Skin of body (tissue), 1 donor: ENCODE measurements at regions not wholly inside any gene's neighbourhood (a gene's known extent, or its start where the extent isn't known, plus 50 kb on each side); places are given as distances from the start of the nearest gene placed in this dataset.
"Not testable (repeated sequence)": the region's sequence is repeated elsewhere in the genome, so short reads cannot be mapped to it uniquely, and the experiment has no call there.

ENCODE experiments used
- DNase-seq: peaks from one replicate; lab custom pipeline; 2025; lab: John Stamatoyannopoulos, UW

GRCh38 chr5:121088341-121088740 is 624.2 kb downstream of the PRR16 start:
- DNase-seq: no peak

GRCh38 chr5:121090822-121091221 is 626.7 kb downstream of the PRR16 start:
- peak; percentile 67 for DNase-seq

DNA sequence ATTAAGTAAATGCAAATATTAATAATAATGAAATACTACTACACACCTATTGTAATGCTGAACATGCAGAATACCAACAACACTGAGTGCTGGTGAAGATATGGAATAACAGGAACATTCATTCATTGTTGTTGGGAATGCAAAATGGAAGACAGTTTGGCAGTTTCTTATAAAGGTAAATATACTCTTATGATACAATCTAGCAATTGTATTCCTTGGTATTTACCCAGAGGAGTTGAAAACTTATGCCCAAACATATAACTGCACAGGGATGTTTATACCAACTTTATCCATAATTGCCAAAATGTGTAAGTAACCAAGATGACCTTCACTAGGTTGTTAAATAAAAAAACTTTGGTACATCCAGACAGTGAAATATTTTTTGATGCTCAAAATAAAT is 636.8 kb downstream of the PRR16 start:
- no peak for DNase-seq

DNA sequence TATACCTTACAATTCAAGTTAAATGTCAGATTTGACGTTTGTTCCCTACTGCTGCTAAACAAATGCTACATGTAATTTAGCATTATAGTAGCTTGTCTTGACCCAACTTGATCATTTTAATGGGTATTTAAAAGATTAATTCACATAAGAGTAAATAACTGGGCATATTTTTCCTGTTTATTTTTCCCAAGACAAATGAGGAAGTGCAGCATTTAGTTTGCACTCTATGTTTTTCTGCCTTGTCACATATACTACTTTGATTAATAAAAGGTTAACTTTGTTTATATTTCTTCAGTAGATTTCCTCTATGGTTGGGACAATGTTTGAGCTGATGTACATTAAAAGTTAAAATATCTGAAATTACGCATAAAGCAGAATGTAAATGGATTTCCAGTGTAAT is 641.8 kb downstream of the PRR16 start:
- no peak for DNase-seq

DNA sequence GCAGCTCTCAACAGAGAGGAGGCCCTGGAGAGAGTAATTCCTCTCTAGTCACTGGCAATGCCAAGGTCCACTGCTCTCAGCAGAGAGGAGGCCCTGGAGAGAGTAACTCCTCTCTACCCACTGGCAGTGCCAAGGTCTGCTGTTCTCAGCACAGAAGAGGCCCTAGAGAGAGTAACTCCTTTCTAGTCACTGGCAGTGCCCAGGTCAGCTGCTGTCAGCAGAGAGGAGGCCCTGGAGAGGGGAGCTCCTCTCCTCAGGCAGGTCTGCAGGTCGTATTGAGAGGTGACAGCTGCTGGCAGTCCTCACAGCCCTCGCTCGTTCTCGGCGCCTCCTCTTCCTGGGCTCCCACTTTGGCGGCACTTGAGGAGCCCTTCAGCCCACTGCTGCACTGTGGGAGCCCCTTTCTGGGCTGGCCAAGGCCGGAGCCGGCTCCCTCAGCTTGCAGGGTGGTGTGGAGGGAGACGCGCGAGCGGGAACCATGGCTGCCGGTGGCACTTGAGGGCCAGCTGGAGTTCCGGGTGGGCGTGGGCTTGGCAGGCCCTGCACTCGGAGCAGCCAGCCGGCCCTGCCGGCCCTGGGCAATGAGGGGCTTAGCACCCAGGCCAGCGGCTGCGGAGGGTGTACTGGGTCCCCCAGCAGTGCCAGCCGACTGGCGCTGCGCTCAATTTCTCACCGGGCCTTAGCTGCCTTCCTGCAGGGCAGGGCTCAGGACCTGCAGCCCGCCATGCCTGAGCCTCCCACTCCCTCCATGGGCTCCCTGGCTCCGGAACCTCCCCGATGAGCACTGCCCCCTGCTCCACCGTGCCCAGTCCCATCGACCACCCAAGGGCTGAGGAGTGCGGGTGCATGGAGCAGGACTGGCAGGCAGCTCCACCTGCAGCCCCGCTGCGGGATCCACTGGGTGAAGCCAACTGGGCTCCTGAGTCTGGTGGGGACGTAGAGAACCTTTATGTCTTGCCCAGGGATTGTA is 642.9 kb downstream of the PRR16 start:
- DNase-seq: not testable (repeated sequence)

GRCh38 chr5:121108725-121109124 is 644.6 kb downstream of the PRR16 start:
- DNase-seq: no peak

DNA sequence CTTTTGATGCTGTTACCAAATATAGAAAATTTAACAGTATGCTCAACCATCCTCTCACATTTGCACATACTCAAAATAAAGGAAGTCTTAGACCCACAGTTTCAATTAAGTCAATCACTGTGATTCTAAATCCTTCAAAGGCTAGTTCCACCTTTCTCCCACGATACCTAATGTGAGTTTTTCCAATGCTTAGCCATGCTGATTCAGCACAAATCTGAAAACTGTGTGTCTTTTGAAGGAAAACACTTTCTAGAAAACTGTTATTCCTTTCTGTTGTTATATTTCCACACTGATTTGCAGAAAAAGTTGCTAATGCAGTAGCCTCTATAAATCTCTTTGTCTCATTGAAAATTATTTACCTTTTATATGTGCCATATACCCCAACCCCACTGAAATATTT is 645.7 kb downstream of the PRR16 start:
- DNase-seq: no peak

GRCh38 chr5:121121786-121122185 is 657.7 kb downstream of the PRR16 start:
- DNase-seq: no peak

- no peak for DNase-seq
Observed at GRCh38 chr5:121138495-121138907, 674.4 kb downstream of the PRR16 start.

GRCh38 chr5:121138952-121139351 is 674.9 kb downstream of the PRR16 start:
- no peak for DNase-seq

GRCh38 chr5:121144764-121145163 is 680.7 kb downstream of the PRR16 start:
- DNase-seq: no peak

DNA sequence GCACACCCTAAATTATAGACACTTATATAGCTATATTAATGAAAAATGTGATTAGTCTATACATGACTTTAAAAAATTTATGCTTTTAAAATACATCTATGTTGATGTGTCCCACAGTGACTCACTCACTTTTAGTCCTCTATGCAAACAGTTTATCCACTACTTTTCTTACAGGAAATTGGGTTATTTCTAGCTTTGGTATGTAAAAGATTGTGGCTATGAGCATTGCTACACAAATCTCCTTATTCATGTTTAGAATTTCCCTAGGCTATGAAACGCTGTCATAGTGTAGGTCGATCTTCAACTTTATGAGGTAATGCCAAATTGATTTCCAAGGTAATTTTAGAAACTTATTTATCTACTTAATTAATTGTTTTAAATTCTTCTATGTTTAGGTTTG is 687.4 kb downstream of the PRR16 start:
- no peak for DNase-seq

DNA sequence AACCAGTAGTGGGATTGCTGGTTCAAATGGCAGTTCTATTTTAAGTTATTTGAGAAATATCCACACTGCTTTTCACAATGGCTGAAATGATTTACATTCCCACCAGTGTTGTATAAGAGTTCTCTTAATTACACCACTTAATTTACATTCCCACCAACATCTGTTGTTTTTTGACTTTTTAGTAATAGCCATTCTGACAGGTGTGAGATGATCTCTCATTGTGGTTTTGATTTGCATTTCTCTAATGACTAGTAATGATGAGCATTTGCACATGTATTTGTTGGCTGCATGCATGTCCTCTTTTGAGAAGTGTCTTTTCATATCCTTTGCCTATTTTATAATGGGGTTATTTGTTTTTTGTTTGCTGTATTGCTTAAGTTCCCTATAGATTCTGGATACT is 688.3 kb downstream of the PRR16 start:
- no peak for DNase-seq

DNA sequence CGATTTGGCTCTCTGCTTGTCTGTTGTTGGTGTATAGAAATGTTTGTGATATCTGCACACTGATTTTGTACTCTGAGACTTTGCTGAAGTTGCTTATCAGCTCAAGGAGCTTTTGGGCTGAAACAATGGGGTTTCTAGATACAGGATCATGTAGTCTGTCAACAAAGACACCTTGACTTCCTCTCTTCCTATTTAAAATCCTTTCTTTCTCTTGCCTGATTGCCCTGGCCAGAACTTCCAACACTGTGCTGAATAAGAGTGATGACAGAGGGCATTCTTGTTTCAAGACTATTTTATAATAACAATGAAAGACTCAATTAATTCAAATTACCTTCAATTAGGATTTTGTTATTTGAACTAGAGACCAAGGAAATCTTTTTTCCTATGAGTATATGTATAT is 692.5 kb downstream of the PRR16 start:
- no peak for DNase-seq

DNA sequence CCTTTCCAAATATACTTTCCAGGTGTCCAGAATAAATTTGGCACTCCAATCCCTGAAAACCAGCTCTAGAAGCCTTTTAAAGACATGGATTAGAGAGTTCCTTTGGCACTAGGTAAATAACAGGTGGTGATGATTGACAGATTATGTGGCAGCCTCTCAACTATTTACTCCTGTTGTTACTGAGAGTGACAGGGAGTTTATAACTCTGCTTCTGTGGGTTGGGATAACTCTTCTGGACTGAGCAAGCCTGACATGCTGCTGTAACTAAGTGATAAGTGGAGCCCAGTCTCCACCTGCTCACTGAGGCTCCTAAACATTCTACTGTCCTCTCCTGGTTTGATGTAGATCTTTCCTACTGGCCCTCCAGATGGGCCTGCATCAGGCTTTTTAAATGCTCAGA is 693.2 kb upstream of the FTMT start:
- DNase-seq: no peak

- DNase-seq: no peak
Observed at GRCh38 chr5:121160591-121160990, 691.1 kb upstream of the FTMT start.

GRCh38 chr5:121164632-121165031 is 687.0 kb upstream of the FTMT start:
- DNase-seq: no peak

DNA sequence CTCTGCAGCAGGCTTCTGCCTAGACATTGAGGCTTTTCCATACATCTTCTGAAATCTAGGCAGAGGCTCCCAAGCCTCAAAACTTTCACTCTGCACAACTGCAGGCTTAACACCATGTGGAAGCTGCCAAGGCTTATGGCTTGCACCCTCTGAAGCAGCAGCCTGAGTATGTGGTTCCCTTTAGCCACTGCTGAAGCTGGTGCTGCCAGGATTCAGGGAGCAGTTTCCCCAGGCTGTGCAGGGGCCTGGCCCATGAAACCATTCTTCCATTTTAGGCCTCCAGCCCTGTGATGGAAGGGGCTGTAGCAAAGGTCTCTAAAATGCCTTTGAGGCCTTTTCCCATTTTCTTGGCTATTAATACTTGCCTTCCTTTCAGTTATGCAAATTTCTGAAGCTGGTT is 680.3 kb upstream of the FTMT start:
- no peak for DNase-seq

GRCh38 chr5:121171834-121172233 is 679.8 kb upstream of the FTMT start:
- DNase-seq: no peak

GRCh38 chr5:121174351-121174750 is 677.3 kb upstream of the FTMT start:
- DNase-seq: peak; percentile 56

DNA sequence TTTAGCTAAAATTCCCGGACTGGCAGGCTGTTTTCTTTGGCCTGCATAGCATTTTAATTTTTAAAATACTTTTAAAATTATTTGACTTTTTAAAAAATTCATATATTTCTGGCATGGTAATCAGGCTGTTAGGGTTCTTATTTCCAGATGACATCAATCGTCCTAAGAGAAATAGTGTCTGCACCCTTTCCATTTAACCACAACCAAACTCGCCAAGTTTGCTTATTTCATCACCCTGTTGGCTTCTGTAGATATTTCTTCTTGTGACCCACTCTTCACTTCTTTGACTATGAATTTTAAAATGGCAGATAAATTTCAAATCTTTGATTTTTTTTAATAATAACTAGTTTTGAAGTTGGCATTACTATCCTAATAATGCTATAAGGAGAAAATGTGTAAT is 675.7 kb upstream of the FTMT start:
- no peak for DNase-seq

- DNase-seq: no peak
Observed at GRCh38 chr5:121182788-121183490, 668.7 kb upstream of the FTMT start.

GRCh38 chr5:121188849-121189248 is 662.8 kb upstream of the FTMT start:
- no peak for DNase-seq
